ENCODE measurements at regions not wholly inside any gene's neighbourhood (a gene's known extent, or its start where the extent isn't known, plus 50 kb on each side); places are given as distances from the start of the nearest gene placed in this dataset.

DNA sequence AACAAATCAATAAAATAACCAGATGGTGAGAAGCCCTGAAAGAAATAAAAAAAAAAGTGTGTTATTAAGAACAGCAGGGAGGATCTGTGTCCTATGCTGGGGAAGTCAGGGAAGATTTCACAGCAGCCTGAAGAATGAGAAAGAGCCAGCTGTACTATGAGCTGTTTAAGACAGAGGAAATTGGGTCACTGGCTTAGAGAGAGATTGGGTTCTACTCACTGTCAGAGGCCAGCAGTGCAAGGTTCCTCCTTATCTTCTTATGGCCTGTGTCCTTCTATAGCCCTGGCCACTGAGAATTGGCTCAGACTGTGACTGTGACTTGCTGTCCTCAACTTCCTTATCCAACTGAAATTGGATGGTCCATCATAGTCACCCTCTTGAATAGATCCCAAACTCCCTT, 54.8 kb upstream of the FDX1 start (continued):
- TF ChIP-seq ARNTL (CRISPR knock-in tag; IDR thresholded peaks at IDR 0.05; ENCODE audit: borderline replicate concordance, low read depth), result no peak
- TF ChIP-seq CSDC2 (CRISPR knock-in tag; IDR thresholded peaks at IDR 0.05), result no peak
- TF ChIP-seq ZNF70 (CRISPR knock-in tag; IDR thresholded peaks at IDR 0.05), result no peak
- TF ChIP-seq ESRRG (CRISPR knock-in tag; IDR thresholded peaks at IDR 0.05), result no peak
- TF ChIP-seq TCF4 (CRISPR knock-in tag; IDR thresholded peaks at IDR 0.05; ENCODE audit: borderline replicate concordance), result no peak
- TF ChIP-seq ISL1 (CRISPR knock-in tag; IDR thresholded peaks at IDR 0.05), result no peak

DNA sequence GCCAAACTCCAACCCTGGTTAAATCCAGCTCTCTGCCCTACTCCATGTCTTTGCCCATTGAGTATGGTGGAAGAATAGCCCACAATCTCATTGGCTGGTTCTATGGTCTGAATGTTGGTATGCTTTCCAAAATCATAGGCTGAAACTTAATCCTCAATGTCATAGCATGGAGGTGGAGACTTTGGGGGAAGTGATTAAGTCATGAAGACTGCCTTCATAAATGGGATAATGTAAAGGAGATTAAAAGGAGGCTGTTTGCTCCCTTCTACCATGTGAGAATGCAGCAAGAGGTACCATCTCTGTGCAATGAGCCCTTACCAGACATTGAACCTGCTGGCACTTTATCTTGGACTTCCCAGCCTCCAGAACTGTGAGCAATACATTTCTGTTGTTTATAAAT, 54.4 kb upstream of the FDX1 start:
- TF ChIP-seq ZFP30 (CRISPR knock-in tag; IDR thresholded peaks at IDR 0.05) (no peak), ZNF8 (CRISPR knock-in tag; IDR thresholded peaks at IDR 0.05) (no peak)

DNA sequence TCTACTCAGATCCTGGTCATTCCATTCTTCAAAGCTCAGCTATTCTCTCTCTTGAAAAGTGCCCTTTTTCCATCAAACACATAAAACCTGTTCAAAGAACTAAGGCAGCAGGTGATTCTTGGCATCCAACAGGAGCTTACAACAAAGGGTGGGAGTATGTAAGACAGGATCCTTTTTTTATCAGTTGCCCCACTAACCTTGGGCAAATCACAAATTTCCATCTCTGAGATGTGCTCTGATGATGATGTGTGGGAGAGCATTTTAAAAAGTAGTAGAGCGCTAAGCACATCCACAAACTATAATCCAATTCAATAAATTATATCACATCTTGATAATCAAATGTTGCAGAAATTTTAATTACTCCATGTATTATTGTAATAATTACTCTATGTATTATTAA, 53.7 kb upstream of the FDX1 start:
- TF ChIP-seq ISL1 (CRISPR knock-in tag; IDR thresholded peaks at IDR 0.05) (no peak), TOX (CRISPR knock-in tag; IDR thresholded peaks at IDR 0.05; ENCODE audit: borderline replicate concordance) (no peak), TCF4 (CRISPR knock-in tag; IDR thresholded peaks at IDR 0.05; ENCODE audit: borderline replicate concordance) (no peak), ZFP30 (CRISPR knock-in tag; IDR thresholded peaks at IDR 0.05) (no peak), ESRRG (CRISPR knock-in tag; IDR thresholded peaks at IDR 0.05) (no peak), ZNF70 (CRISPR knock-in tag; IDR thresholded peaks at IDR 0.05) (no peak)
- TF ChIP-seq, protein P1, sequence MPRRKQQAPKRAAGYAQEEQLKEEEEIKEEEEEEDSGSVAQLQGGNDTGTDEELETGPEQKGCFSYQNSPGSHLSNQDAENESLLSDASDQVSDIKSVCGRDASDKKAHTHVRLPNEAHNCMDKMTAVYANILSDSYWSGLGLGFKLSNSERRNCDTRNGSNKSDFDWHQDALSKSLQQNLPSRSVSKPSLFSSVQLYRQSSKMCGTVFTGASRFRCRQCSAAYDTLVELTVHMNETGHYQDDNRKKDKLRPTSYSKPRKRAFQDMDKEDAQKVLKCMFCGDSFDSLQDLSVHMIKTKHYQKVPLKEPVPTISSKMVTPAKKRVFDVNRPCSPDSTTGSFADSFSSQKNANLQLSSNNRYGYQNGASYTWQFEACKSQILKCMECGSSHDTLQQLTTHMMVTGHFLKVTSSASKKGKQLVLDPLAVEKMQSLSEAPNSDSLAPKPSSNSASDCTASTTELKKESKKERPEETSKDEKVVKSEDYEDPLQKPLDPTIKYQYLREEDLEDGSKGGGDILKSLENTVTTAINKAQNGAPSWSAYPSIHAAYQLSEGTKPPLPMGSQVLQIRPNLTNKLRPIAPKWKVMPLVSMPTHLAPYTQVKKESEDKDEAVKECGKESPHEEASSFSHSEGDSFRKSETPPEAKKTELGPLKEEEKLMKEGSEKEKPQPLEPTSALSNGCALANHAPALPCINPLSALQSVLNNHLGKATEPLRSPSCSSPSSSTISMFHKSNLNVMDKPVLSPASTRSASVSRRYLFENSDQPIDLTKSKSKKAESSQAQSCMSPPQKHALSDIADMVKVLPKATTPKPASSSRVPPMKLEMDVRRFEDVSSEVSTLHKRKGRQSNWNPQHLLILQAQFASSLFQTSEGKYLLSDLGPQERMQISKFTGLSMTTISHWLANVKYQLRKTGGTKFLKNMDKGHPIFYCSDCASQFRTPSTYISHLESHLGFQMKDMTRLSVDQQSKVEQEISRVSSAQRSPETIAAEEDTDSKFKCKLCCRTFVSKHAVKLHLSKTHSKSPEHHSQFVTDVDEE (CRISPR knock-in tag; IDR thresholded peaks at IDR 0.05), result no peak
- TF ChIP-seq, protein P2, sequence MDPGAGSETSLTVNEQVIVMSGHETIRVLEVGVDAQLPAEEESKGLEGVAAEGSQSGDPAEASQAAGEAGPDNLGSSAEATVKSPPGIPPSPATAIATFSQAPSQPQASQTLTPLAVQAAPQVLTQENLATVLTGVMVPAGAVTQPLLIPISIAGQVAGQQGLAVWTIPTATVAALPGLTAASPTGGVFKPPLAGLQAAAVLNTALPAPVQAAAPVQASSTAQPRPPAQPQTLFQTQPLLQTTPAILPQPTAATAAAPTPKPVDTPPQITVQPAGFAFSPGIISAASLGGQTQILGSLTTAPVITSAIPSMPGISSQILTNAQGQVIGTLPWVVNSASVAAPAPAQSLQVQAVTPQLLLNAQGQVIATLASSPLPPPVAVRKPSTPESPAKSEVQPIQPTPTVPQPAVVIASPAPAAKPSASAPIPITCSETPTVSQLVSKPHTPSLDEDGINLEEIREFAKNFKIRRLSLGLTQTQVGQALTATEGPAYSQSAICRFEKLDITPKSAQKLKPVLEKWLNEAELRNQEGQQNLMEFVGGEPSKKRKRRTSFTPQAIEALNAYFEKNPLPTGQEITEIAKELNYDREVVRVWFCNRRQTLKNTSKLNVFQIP (CRISPR knock-in tag; IDR thresholded peaks at IDR 0.05; ENCODE audit: borderline replicate concordance, low read depth), result no peak
- TF ChIP-seq, protein P3, sequence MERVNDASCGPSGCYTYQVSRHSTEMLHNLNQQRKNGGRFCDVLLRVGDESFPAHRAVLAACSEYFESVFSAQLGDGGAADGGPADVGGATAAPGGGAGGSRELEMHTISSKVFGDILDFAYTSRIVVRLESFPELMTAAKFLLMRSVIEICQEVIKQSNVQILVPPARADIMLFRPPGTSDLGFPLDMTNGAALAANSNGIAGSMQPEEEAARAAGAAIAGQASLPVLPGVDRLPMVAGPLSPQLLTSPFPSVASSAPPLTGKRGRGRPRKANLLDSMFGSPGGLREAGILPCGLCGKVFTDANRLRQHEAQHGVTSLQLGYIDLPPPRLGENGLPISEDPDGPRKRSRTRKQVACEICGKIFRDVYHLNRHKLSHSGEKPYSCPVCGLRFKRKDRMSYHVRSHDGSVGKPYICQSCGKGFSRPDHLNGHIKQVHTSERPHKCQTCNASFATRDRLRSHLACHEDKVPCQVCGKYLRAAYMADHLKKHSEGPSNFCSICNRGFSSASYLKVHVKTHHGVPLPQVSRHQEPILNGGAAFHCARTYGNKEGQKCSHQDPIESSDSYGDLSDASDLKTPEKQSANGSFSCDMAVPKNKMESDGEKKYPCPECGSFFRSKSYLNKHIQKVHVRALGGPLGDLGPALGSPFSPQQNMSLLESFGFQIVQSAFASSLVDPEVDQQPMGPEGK (CRISPR knock-in tag; IDR thresholded peaks at IDR 0.05; ENCODE audit: borderline replicate concordance), result no peak
- no peak for ATAC-seq

More for the DNA sequence above, 54.4 kb upstream of the FDX1 start:
- no peak for ATAC-seq

DNA sequence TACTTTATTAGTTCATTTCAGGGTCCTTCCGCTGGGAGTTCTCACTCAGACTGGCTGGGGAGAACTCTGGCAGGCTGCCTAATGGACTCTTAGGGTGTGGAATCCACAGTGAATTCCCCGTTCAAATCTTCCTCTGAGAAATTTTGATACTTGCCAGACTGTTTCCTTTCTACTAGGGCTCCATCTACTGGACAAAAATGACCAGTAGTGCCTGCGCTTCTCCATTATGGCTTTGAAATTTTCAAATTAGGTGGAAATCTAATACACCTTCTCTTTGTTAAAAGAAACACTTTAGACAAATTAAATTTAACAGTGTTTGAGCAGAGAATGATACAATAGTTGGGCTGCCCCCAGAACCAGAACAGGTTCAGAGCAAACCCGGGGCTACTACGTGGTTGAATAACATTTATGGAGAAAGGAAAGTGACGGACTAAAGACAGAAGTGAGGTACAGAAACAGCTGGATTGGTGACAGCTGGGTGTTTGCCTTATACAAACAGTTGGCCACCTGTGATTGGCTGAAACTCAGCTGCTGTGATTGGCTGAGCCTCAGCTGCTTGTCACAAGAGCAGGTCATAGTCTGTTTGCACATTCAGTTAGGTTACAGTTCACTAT, 52.9 kb upstream of the FDX1 start:
- ATAC-seq, result peak; percentile 92
- TF ChIP-seq CSDC2 (CRISPR knock-in tag; IDR thresholded peaks at IDR 0.05) (no peak), ISL1 (CRISPR knock-in tag; IDR thresholded peaks at IDR 0.05) (peak; percentile 75; the same call in 1 of the 2 replicates), RARB (CRISPR knock-in tag; IDR thresholded peaks at IDR 0.05) (no peak)

DNA sequence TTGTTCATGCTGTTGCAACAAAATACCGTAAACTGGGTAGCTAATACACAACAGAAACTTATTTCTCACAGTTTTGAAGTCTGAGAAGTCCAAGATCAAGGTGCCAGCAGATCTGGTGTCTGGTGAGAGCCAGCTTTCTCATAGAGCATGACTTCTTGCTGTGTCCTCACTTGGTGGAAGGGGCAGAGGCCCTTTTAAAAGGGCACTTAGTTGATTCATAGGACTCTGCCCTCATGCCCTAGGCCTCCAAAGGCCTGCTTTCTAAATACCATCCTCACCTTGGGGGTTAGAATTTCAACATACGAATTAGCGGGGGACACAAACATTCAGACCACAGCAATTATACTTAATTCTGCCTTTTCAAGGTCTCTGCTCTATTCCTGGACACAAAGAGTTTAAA, 52.3 kb upstream of the FDX1 start:
- no peak for ATAC-seq
- TF ChIP-seq, protein P4, sequence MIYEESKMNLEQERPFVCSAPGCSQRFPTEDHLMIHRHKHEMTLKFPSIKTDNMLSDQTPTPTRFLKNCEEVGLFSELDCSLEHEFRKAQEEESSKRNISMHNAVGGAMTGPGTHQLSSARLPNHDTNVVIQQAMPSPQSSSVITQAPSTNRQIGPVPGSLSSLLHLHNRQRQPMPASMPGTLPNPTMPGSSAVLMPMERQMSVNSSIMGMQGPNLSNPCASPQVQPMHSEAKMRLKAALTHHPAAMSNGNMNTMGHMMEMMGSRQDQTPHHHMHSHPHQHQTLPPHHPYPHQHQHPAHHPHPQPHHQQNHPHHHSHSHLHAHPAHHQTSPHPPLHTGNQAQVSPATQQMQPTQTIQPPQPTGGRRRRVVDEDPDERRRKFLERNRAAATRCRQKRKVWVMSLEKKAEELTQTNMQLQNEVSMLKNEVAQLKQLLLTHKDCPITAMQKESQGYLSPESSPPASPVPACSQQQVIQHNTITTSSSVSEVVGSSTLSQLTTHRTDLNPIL (CRISPR knock-in tag; IDR thresholded peaks at IDR 0.05; ENCODE audit: low read depth), result no peak
- TF ChIP-seq, protein P2 (CRISPR knock-in tag; IDR thresholded peaks at IDR 0.05; ENCODE audit: borderline replicate concordance, low read depth), result no peak
- TF ChIP-seq BACH2 (CRISPR knock-in tag; IDR thresholded peaks at IDR 0.05; ENCODE audit: borderline replicate concordance) (no peak), GLIS3 (CRISPR knock-in tag; IDR thresholded peaks at IDR 0.05) (no peak), ZFP3 (CRISPR knock-in tag; IDR thresholded peaks at IDR 0.05) (no peak), RARB (CRISPR knock-in tag; IDR thresholded peaks at IDR 0.05) (no peak), TCF4 (CRISPR knock-in tag; IDR thresholded peaks at IDR 0.05; ENCODE audit: borderline replicate concordance) (no peak), ZFP30 (CRISPR knock-in tag; IDR thresholded peaks at IDR 0.05) (no peak), CSDC2 (CRISPR knock-in tag; IDR thresholded peaks at IDR 0.05) (no peak), ZC3H10 (CRISPR knock-in tag; IDR thresholded peaks at IDR 0.05) (no peak), ZNF565 (CRISPR knock-in tag; conservative IDR thresholded peaks at IDR 0.05; ENCODE audit: low read depth) (no peak)
- TF ChIP-seq, protein P1 (CRISPR knock-in tag; IDR thresholded peaks at IDR 0.05), result no peak

Measured in SK-N-SH treated with all-trans-retinoic acid at 6 μM for 48 hours (cell line).